Activated T-cell treated with anti-CD3 and anti-CD28 coated beads, Interleukin-2, amount 50 U/mL, for 72 hours (primary cell): ENCODE measurements at regions not wholly inside any gene's neighbourhood (a gene's known extent, or its start where the extent isn't known, plus 50 kb on each side); places are given as distances from the start of the nearest gene placed in this dataset.

ENCODE experiments used
- ATAC-seq, 2 donors: fragments of 150-1000 bp; cut with Tn5 transposase; replicated peaks in 1 of 2; 2 replicates each; pipeline ENCODE4 v1.10.0; 2021; ENCODE audit warnings: moderate library complexity in 2 of 2, mild to moderate bottlenecking in 1 of 2
- DNase-seq, 2 donors: peaks; one replicate each; pipeline ENCODE4 v3.0.0; 2021 to 2022; ENCODE audit warnings: mixed read lengths in 1 of 2
- H3K27ac Mint-ChIP-seq: one replicate; pipeline ENCODE4 v1.8.0; 2022; ENCODE audit warnings: mild to moderate bottlenecking, moderate library complexity, mixed read lengths
- H3K27me3 Mint-ChIP-seq: one replicate; pipeline ENCODE4 v1.8.0; 2022; ENCODE audit warnings: low read depth, mixed read lengths
- H3K36me3 Mint-ChIP-seq, 2 donors: one replicate each; pipeline ENCODE4 v1.8.0; 2022; ENCODE audit warnings: mixed read lengths in 2 of 2, mild to moderate bottlenecking in 1 of 2; ENCODE audit not compliant: insufficient read depth in 2 of 2
- H3K4me1 Mint-ChIP-seq: one replicate; pipeline ENCODE4 v1.8.0; 2022; ENCODE audit warnings: low read depth, mixed read lengths
- H3K4me3 Mint-ChIP-seq, 2 donors: one replicate each; pipeline ENCODE4 v1.8.0; 2022; ENCODE audit warnings: mild to moderate bottlenecking in 2 of 2, mixed read lengths in 2 of 2, moderate library complexity in 2 of 2
- H3K9me3 Mint-ChIP-seq, 2 donors: one replicate each; pipeline ENCODE4 v1.8.0; 2022; ENCODE audit warnings: mixed read lengths in 2 of 2

- Mint-ChIP-seq H3K36me3 (no peaks in the 10 kb centered on the region), H3K4me3 (no peak overlapping the region), H3K9me3 (no peaks in the 10 kb centered on the region), H3K27ac (no peak overlapping the region), H3K4me1 (no peaks in the 10 kb centered on the region), H3K27me3 (no peaks in the 10 kb centered on the region)
- no peak for DNase-seq
- no peak for ATAC-seq
Observed at GRCh38 chr2:238651306-238652052, 196.4 kb upstream of the TWIST2 start.

DNA sequence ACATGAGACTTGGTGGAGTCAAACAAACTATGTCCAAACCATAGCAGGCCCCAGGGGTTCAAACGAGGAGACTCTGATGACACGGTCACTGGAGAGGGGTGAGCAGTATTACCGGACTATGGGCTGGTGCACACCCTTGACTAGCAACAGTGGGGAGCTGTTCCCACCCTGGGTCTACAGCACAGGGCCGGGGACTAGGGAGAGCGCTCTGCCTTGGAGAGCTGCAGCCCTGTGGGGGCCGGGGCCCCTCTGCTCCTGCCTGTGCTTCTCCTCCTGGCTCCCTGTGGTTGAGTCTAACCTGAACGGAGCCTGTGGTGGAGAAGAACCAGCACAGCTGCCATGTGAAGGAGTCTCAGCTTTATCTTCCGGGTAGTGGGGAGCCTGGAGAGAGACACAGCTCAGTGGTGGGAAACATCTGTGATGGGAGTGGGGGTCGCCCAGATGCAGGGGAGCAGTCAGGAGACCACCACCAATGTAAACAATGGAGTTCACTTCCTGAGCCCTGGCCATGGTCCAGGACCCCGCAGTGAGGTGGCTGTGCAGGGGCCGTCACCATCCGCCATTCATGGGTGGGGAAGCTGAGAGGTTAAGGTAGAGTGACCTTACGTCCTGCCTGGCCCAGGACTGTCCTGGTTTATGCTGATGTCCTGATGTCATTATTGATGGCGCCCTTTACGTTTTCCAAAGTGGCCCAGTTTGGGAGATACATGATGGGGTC is 195.7 kb upstream of the TWIST2 start:
- H3K4me3 Mint-ChIP-seq: no peak overlapping the region
- no peaks in the 10 kb centered on the region for H3K36me3 Mint-ChIP-seq
- ATAC-seq: no peak
- H3K4me1 Mint-ChIP-seq: no peaks in the 10 kb centered on the region
- H3K27ac Mint-ChIP-seq: no peak overlapping the region
- no peaks in the 10 kb centered on the region for H3K27me3 Mint-ChIP-seq
- no peaks in the 10 kb centered on the region for H3K9me3 Mint-ChIP-seq
- no peak for DNase-seq

DNA sequence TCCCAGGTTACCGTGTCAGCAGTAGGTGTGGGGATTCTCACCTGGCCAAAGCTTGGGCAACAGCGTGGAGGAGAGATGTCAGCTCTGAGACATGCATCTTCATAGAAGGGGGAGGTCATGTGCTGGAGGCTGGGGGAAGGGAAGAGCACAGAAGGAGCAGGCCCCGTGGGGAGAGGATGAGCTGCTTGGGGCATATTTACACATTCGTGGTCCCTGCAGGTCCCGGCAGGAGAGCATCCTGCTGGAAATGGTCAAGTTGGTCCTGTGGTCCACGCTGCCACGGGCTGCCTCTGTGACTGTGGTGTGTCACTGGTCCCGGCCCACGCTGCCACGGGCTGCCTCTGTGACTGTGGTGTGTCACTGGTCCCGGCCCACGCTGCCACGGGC is 195.1 kb upstream of the TWIST2 start:
- no peak for DNase-seq
- Mint-ChIP-seq H3K4me3 (no peak overlapping the region), H3K4me1 (no peaks in the 10 kb centered on the region), H3K9me3 (no peaks in the 10 kb centered on the region), H3K27me3 (no peaks in the 10 kb centered on the region), H3K27ac (no peak overlapping the region), H3K36me3 (no peaks in the 10 kb centered on the region)
- no peak for ATAC-seq

DNA sequence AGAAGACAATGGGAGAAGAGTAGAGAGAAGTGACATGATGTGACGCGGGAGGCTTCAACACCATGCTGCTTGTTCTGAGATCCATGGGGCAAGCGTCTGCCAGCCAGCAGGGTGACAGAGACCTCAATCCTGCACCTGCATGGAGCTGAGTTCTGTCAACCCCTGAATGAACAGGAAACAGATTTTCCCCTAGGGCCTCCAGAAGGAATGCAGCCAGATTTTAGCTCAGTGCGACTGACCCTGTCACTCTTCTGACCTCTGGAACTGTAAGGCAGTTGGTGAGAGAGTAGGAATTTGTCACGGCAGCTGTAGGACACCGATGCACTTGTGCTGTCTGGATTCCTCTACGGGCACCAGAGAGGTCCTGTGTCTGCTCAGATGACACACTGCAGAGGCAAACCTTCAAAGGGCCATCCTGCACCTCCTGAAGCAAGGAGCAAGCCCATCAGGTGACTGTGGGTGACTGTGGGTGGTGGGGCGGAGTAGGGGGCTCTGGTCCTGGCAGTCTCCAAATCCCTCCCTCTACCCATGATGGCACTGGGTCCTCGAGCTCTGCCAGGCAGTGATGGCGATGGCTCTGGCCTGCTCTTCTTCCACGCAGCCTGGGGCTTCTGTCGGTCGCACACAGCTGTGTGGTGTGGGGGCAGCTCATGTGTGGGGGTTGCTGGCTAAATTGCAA is 194.3 kb upstream of the TWIST2 start:
- no peak overlapping the region for H3K27ac Mint-ChIP-seq
- no peaks in the 10 kb centered on the region for H3K27me3 Mint-ChIP-seq
- no peak for DNase-seq
- H3K9me3 Mint-ChIP-seq: no peaks in the 10 kb centered on the region
- no peaks in the 10 kb centered on the region for H3K4me1 Mint-ChIP-seq
- ATAC-seq: no peak
- no peak overlapping the region for H3K4me3 Mint-ChIP-seq
- H3K36me3 Mint-ChIP-seq: no peaks in the 10 kb centered on the region

DNA sequence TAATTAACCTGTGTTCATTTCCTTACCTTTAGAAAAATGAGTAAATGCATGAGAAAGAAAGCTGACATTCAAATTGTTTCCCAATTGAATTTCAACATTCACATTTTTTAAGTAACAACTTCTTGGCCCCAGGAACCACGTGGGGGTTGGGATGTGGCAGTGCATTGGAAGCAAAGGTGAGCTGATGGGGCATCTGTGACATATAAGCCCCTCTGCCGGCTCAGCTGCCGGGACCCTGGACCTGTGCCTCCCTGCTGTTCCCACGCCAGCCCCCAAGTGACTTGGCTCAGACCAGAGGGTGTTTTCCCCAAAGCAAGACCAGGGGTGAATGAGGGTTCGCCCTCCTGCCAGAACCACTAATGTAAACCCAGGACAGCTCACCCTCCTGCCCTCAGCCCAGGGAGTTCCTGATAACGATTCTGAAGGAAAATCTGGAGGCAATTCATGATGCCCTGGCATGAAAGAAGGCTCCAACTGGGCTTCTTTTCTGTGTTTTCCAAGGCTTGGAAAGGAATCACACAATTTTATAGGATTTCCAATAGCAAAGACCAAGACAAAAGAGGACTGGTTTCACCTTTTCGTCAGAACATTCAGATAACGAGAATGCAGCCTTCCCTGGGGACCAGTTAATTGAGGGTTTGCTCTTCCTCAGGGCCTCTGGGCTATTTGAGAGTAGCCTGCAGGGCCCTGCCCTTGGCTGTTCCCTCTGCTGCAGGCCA is 193.2 kb upstream of the TWIST2 start:
- ATAC-seq (no peak), DNase-seq (no peak)
- H3K27me3 Mint-ChIP-seq: no peaks in the 10 kb centered on the region
- no peak overlapping the region for H3K27ac Mint-ChIP-seq
- H3K4me1 Mint-ChIP-seq: no peaks in the 10 kb centered on the region
- no peaks in the 10 kb centered on the region for H3K9me3 Mint-ChIP-seq
- no peak overlapping the region for H3K4me3 Mint-ChIP-seq
- no peaks in the 10 kb centered on the region for H3K36me3 Mint-ChIP-seq

DNA sequence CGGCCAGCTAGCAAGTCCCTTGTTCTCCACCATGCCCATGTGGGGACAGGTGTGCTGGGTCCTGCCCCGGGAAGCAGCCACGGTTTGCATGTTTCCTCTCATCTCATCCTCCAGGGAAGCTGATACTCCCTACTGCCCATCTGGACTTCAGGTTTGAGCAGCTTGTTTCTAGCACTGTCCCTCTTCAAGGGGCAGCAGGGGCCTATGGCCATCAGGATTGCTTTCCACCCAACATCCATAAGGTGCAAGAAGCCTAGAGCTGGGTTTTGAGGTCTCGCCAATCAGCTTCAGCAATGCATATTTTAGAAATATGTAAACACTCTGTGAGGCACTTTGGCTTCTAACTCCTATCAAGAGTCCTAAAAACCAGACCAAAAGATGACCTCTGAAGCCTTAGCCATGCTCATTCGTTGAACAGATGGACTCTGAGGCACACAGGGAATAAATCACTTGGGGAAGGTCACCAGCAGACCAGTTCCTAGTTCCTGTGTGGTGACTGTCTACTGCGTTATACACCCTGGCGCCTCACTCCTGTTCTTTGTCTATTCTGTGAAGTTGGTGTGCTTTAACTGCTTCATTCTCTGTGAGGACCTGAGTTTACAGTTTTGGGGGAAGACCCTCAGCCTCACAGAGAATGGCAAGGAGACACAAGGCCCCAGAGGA is 192.6 kb upstream of the TWIST2 start:
- H3K4me1 Mint-ChIP-seq: no peaks in the 10 kb centered on the region
- H3K27me3 Mint-ChIP-seq: no peaks in the 10 kb centered on the region
- ATAC-seq: no peak
- no peak overlapping the region for H3K4me3 Mint-ChIP-seq
- H3K36me3 Mint-ChIP-seq: no peaks in the 10 kb centered on the region
- no peak for DNase-seq
- no peak overlapping the region for H3K27ac Mint-ChIP-seq
- no peaks in the 10 kb centered on the region for H3K9me3 Mint-ChIP-seq

DNA sequence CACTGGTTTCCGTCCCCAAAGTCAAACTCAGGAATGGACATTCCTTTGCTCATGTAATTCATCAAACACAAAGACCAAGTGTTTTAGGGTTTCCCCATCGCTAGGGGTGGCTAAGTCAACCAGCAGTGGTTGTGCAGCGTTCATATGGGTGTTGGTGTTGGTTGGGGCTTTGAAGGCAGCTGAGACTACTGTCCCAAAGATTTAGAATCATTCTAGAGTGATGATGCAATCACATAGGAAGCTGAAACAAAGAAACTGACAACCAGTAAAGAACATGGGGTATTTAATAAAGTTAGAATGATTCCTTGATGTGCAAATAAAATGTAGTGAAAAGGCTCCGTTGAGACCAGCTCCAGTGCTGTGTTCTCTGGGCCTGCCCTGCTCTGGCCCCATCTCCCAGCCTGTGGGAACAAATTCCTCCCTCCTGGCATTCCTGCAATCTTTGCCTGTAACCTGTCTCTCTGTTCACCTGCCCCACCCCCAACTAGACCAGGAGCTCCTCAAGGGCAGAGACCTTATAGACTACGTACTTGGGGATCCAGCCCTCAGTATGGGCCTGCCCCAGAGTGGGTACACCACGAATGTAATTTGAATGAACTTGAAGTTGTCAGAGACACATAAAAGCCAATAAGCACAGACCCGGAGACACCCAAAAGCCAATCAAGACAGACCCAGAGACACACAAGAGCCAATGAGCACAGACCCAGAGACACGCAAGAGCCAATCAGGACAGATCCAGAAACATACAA is 191.7 kb upstream of the TWIST2 start:
- H3K27ac Mint-ChIP-seq: no peak overlapping the region
- ATAC-seq: no peak
- no peak for DNase-seq
- H3K36me3 Mint-ChIP-seq: no peaks in the 10 kb centered on the region
- H3K4me1 Mint-ChIP-seq: no peaks in the 10 kb centered on the region
- H3K9me3 Mint-ChIP-seq: no peaks in the 10 kb centered on the region
- H3K4me3 Mint-ChIP-seq: no peak overlapping the region
- no peaks in the 10 kb centered on the region for H3K27me3 Mint-ChIP-seq

DNA sequence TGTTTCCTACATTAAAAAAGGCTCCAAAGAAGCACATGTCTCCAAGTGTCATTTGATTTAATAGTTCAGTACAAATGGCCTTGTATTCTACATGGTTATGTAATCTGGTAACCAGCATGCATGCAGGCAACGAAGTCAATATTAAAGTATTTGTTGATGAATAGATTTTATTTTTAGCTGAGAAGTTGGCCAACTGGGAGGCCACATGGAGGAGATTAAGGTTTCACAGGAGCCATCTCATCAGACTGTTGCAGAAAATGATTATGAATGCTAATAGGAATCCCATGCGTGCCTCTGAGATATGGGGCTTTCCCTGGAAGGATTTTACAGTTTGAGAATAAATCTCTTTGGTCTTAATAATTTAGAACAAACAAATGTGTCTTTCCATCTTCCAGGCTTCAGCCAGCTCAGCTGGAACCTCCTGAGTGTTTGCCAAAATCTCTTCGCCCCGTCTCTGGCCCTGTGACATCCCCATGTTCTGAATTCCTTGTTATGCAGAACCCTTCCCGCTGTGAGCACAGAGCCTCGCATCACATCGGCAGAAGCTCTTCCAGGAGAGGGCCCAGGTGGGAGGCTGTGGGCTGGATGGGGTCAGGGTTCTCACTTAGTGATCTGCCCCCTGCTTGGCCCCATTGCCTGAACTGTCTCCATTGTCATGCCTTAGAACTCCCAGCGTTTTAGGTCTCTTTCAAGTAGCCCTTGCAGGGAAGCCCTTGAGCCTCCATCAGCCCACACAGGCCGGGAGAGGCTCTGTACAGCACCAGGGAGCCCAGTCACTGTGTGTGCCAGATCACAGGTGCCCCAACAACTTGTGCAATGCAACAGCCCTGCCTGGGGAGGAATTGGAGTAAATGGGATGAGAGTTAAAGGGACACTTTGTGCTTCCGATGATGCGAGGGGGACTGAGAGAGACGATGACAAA is 190.5 kb upstream of the TWIST2 start:
- Mint-ChIP-seq H3K36me3 (no peaks in the 10 kb centered on the region), H3K4me3 (no peak overlapping the region), H3K4me1 (no peaks in the 10 kb centered on the region), H3K9me3 (no peaks in the 10 kb centered on the region), H3K27me3 (no peaks in the 10 kb centered on the region), H3K27ac (no peak overlapping the region)
- DNase-seq (no peak), ATAC-seq (no peak)

GRCh38 chr2:238658054-238658407 is 189.9 kb upstream of the TWIST2 start:
- no peak overlapping the region for H3K4me3 Mint-ChIP-seq
- ATAC-seq: no peak
- H3K27ac Mint-ChIP-seq: no peak overlapping the region
- no peak for DNase-seq
- H3K36me3 Mint-ChIP-seq: peaks cover 0 to 2% of the 10 kb centered on the region in 2 donors
- no peaks in the 10 kb centered on the region for H3K4me1 Mint-ChIP-seq
- peaks cover 0 to 2% of the 10 kb centered on the region in 2 donors for H3K9me3 Mint-ChIP-seq
- peaks cover 2% of the 10 kb centered on the region for H3K27me3 Mint-ChIP-seq

GRCh38 chr2:238658820-238659219 is 189.1 kb upstream of the TWIST2 start:
- Mint-ChIP-seq H3K27me3 (peaks cover 10% of the 10 kb centered on the region), H3K4me1 (no peaks in the 10 kb centered on the region), H3K36me3 (peaks cover 0 to 2% of the 10 kb centered on the region in 2 donors), H3K4me3 (no peak overlapping the region), H3K27ac (no peak overlapping the region), H3K9me3 (peaks cover 0 to 2% of the 10 kb centered on the region in 2 donors)
- ATAC-seq (no peak), DNase-seq (no peak)

- Mint-ChIP-seq H3K4me3 (no peak overlapping the region), H3K36me3 (peaks cover 0 to 2% of the 10 kb centered on the region in 2 donors), H3K27ac (no peak overlapping the region), H3K9me3 (peaks cover 0 to 2% of the 10 kb centered on the region in 2 donors), H3K27me3 (peaks cover 14% of the 10 kb centered on the region), H3K4me1 (no peaks in the 10 kb centered on the region)
- DNase-seq (no peak), ATAC-seq (no peak)
Observed at GRCh38 chr2:238659231-238659630, 188.7 kb upstream of the TWIST2 start.
